ENCODE measurements at regions not wholly inside any gene's neighbourhood (a gene's known extent, or its start where the extent isn't known, plus 50 kb on each side); places are given as distances from the start of the nearest gene placed in this dataset.

DNA sequence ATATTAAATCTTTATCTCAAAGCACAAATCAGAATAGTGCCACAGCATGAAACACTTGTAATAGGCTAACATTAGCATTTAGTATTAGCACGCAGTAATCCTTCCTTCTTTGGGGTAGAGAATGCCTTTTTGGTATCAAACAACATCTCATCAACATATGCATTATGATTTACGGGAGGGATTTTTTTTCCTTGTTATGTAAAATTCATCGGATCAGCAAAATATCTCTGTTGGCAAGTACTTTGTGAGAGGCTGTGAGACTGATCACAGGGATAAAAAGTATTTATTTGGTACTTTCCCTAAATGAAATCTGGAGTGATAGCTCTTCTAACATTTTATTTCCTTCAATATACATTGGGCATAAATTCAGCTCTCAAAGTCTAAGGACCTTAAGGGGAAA is 68.4 kb upstream of the TMEM178A start (continued):
- TF ChIP-seq, protein P1, sequence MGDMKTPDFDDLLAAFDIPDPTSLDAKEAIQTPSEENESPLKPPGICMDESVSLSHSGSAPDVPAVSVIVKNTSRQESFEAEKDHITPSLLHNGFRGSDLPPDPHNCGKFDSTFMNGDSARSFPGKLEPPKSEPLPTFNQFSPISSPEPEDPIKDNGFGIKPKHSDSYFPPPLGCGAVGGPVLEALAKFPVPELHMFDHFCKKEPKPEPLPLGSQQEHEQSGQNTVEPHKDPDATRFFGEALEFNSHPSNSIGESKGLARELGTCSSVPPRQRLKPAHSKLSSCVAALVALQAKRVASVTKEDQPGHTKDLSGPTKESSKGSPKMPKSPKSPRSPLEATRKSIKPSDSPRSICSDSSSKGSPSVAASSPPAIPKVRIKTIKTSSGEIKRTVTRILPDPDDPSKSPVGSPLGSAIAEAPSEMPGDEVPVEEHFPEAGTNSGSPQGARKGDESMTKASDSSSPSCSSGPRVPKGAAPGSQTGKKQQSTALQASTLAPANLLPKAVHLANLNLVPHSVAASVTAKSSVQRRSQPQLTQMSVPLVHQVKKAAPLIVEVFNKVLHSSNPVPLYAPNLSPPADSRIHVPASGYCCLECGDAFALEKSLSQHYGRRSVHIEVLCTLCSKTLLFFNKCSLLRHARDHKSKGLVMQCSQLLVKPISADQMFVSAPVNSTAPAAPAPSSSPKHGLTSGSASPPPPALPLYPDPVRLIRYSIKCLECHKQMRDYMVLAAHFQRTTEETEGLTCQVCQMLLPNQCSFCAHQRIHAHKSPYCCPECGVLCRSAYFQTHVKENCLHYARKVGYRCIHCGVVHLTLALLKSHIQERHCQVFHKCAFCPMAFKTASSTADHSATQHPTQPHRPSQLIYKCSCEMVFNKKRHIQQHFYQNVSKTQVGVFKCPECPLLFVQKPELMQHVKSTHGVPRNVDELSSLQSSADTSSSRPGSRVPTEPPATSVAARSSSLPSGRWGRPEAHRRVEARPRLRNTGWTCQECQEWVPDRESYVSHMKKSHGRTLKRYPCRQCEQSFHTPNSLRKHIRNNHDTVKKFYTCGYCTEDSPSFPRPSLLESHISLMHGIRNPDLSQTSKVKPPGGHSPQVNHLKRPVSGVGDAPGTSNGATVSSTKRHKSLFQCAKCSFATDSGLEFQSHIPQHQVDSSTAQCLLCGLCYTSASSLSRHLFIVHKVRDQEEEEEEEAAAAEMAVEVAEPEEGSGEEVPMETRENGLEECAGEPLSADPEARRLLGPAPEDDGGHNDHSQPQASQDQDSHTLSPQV (IDR thresholded peaks at IDR 0.05): no peak
- no peak for TF ChIP-seq CREB1 (IDR thresholded peaks at IDR 0.05; ENCODE audit: low read depth)
- no peak for TF ChIP-seq PML (IDR thresholded peaks at IDR 0.05; ENCODE audit: low read length)
- no peak for TF ChIP-seq MTA3 (IDR thresholded peaks at IDR 0.05; ENCODE audit: borderline replicate concordance, low read length)
- TF ChIP-seq, protein P2, sequence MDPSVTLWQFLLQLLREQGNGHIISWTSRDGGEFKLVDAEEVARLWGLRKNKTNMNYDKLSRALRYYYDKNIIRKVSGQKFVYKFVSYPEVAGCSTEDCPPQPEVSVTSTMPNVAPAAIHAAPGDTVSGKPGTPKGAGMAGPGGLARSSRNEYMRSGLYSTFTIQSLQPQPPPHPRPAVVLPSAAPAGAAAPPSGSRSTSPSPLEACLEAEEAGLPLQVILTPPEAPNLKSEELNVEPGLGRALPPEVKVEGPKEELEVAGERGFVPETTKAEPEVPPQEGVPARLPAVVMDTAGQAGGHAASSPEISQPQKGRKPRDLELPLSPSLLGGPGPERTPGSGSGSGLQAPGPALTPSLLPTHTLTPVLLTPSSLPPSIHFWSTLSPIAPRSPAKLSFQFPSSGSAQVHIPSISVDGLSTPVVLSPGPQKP (IDR thresholded peaks at IDR 0.05; ENCODE audit: low read depth, low read length): no peak
- TF ChIP-seq MEF2A (IDR thresholded peaks at IDR 0.05; ENCODE audit: insufficient read depth, low read depth, low read length): no peak

GRCh38 chr2:39602616-39603015 is 63.1 kb upstream of the TMEM178A start:
- Histone ChIP-seq H3K4me3 (no peak overlapping the region), H3K4me2 (ENCODE audit: control insufficient read depth, insufficient read depth) (no peak overlapping the region), H3K9me3 (replicated peaks; ENCODE audit: control insufficient read depth, insufficient read depth, low read length) (no peaks in the 10 kb centered on the region), H3K36me3 (ENCODE audit: control insufficient read depth in 2 of 2, insufficient read depth in 2 of 2, low read length in 1 of 2) (no peaks in the 10 kb centered on the region), H3K9ac (ENCODE audit: control insufficient read depth, insufficient read depth, low read length) (no peak overlapping the region), H2AFZ (ENCODE audit: control insufficient read depth, low read depth, low read length) (no peak overlapping the region), H3K27me3 (replicated peaks in 1 of 2; ENCODE audit: control insufficient read depth in 2 of 2, insufficient read depth in 2 of 2, low read length in 1 of 2) (no peaks in the 10 kb centered on the region; a peak in 2 of 4 replicates), H4K20me1 (ENCODE audit: control insufficient read depth, insufficient read depth) (no peaks in the 10 kb centered on the region), H3K27ac (ENCODE audit: control insufficient read depth, insufficient read depth) (no peak overlapping the region), H3K79me2 (ENCODE audit: control insufficient read depth, insufficient read depth, low read length) (no peaks in the 10 kb centered on the region), H3K4me1 (ENCODE audit: control insufficient read depth, insufficient read depth, low read length) (no peaks in the 10 kb centered on the region)
- RAD21 ChIA-PET (ENCODE audit: unreplicated experiment): no interaction called here
- BruUV-seq (replicated peaks): no TSS peak
- in situ Hi-C loops (cut with MboI) (no loop called here), intact Hi-C loops (cut with micrococcal nuclease; ENCODE audit: unreplicated experiment) (no loop called here)
- no peak for DNase-seq (ENCODE audit: low read depth, low spot score)
- no peak for ATAC-seq
- POLR2A ChIA-PET: no interaction called here
- no peak for TF ChIP-seq CEBPZ (IDR thresholded peaks at IDR 0.05; ENCODE audit: low read depth, low read length)
- SMC1A ChIA-PET (ENCODE audit: uncharacterized antibody, unreplicated experiment): interaction anchor here (1.2 kb wide), 1 partner anchor 15 kb away, joined by 3 read pairs; no protein-coding TSS in a partner anchor
- 48% methylated on average over 1 of the region's 1 CpG for WGBS (ENCODE audit: insufficient coverage, insufficient replicate concordance, low lambda C conversion rate, missing lambda C conversion rate)
- no peak for FAIRE-seq
- CTCF ChIA-PET: interaction anchor here (1.7 kb wide), 1 partner anchor 28 kb away, joined by 3 read pairs; no protein-coding TSS in a partner anchor
